Loucy (cell line): ENCODE measurements at regions not wholly inside any gene's neighbourhood (a gene's known extent, or its start where the extent isn't known, plus 50 kb on each side); places are given as distances from the start of the nearest gene placed in this dataset.
"Not testable (repeated sequence)": the region's sequence is repeated elsewhere in the genome, so short reads cannot be mapped to it uniquely, and the experiment has no call there.

Source experiments
- CTCF ChIP-seq: fragments of 200-600 bp; sonication (generic); conservative IDR thresholded peaks from 2 replicates; pipeline ENCODE4 v1.5.1; 2014; ENCODE audit warnings: mild to moderate bottlenecking, antibody characterized with exemption, low read length
- EZH2phosphoT487 ChIP-seq: fragments of 200-600 bp; IDR thresholded peaks from 2 replicates; pipeline ENCODE4 v1.6.1; 2018; ENCODE audit warnings: antibody characterized with exemption, mild to moderate bottlenecking, moderate library complexity, borderline replicate concordance

- not testable (repeated sequence) for TF ChIP-seq CTCF, EZH2phosphoT487
Measured at GRCh38 chr2:71920819-71921218, 226.8 kb downstream of the CYP26B1 start.
